Activated CD4-positive, alpha-beta T cell treated with anti-CD3 and anti-CD28 coated beads, Interleukin-2, Interleukin-6, amounts not matched to agents 100 ng/mL and 50 ng/mL, durations not matched to agents 16 hours and 8 hours (primary cell): ENCODE measurements at regions not wholly inside any gene's neighbourhood (a gene's known extent, or its start where the extent isn't known, plus 50 kb on each side); places are given as distances from the start of the nearest gene placed in this dataset.
"Not testable (repeated sequence)": the region's sequence is repeated elsewhere in the genome, so short reads cannot be mapped to it uniquely, and the experiment has no call there.

ENCODE experiments used
- DNase-seq: peaks from one replicate; pipeline ENCODE4 v3.0.0-alpha.2; 2020

- no peak for DNase-seq
These were observed 80.0 kb downstream of the SHOX2 start for GRCh38 chr3:158026236-158026635.

DNA sequence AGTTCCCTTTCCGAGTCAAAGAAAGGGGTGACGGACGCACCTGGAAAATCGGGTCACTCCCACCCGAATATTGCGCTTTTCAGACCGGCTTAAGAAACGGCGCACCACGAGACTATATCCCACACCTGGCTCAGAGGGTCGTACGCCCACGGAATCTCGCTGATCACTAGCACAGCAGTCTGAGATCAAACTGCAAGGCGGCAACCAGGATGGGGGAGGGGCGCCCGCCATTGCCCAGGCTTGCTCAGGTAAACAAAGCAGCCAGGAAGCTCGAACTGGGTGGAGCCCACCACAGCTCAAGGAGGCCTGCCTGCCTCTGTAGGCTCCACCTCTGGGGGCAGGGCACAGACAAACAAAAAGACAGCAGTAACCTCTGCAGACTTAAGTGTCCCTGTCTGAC lies 86.3 kb downstream of the SHOX2 start:
- DNase-seq: not testable (repeated sequence)

DNA sequence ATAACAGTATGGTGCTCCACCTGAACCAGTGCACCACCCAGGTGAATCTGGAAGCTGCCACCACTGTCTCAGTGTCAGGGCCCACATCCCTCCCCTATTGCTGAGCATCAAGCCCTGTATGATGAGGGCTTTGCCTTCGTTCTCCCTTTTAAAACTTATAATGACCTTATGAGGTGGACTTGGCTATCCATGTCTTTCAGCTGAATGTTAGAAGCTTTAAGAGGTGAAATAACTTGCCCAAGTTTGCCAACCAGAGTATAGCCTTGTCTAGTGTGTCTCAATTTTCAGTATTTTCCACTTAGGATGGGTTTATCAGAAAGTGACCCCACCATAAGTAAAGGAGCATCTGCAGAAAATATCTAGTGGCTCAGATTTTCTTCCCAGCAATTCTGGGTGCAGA lies 87.8 kb downstream of the SHOX2 start:
- DNase-seq: no peak

- no peak for DNase-seq
These were observed 93.3 kb downstream of the SHOX2 start for GRCh38 chr3:158012901-158013300.

DNA sequence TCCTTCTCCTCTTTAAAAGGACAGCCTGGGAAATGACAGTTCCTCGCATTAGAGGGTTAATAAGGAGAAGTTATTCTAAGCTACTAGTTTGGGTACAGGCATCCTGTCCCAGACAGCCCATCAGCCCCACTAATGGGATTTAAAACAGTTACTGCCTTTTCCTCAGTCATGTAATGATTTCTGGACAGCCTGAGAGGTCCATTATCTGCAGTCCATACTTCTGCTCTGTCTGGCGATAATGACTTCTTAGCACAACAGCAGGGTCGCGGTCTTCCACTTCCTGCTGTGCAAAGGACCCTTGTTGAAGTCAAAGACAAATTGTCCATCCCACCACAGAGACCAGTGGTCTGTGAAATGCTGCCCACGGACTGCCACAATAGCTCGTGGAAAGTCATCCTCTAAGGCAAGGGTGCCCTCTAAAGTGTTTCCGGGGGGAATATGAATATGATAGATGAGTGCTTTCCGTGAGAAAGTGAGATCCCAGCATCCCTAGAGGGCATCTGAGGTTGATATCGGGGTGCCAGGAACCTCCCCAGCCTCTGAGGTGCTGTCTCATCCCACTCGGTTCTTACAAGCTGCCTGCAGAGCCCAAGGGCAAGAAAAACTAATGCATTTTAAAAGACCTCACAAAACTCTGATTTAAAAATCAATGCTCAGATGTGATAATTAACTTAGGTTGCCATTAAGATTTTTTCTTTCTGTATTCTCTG lies 100.7 kb downstream of the SHOX2 start:
- DNase-seq: no peak

GRCh38 chr3:157999246-157999645 lies 107.0 kb downstream of the SHOX2 start:
- DNase-seq: no peak

GRCh38 chr3:157982359-157982758 lies 123.9 kb downstream of the SHOX2 start:
- DNase-seq: no peak

DNA sequence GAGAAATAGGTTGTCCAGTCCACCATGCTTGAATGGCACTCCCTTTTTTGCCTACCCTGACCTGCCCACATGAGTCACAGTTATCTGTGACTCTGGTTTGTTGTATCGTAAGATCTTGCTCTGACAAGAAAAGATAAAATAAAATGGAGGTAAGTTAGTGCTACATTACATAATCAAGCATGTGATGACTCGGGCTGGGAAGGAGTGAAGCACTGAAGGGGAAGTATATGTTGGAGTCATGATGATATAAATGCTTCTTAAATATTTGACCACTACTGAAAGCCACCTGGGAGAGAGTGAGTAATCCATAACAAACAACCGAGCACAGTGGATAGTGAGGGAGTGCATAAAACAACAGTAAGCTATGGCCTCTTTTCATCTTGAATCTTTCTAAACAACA lies 124.4 kb downstream of the SHOX2 start:
- DNase-seq: no peak

DNA sequence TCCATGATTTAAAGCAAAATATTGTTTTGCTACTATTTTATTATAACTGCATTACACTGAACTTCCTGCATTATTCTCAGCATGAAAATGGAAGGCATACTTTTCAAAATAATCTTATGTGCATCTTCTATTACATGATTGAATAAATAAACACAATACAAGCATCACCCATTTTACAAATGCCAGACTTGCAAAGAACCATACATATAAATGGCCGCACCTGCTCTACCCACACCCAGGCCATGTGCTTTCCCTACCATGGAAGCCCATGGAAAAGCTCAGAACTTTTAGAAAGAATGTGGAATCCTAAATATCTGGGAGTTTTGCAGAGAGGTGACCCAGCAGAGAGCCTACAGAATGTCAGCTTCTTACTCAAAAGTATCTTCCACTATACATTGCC lies 127.2 kb downstream of the SHOX2 start:
- no peak for DNase-seq

GRCh38 chr3:157961665-157962064 lies 144.6 kb downstream of the SHOX2 start:
- DNase-seq: no peak

DNA sequence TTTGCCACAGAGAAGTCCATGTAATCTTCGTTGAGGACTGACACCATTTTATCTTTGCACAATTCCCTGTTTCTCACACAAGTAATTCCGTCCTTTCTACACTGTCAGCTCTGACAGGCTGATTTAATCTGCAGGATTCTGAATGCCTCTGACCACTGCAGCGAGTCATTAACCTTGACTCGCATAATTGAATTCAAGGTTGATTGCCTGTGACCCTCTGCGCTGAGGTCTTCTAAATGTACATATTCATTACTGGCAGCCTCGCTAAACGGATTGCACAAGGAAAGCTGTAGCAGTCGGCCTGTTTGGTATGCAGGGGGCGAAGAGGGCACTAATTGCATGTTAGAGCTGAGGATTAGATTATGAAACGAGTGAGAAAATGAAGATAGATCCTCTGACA lies 147.8 kb downstream of the SHOX2 start:
- no peak for DNase-seq

- DNase-seq: no peak
These were observed 149.4 kb downstream of the SHOX2 start for GRCh38 chr3:157956850-157957249.

DNA sequence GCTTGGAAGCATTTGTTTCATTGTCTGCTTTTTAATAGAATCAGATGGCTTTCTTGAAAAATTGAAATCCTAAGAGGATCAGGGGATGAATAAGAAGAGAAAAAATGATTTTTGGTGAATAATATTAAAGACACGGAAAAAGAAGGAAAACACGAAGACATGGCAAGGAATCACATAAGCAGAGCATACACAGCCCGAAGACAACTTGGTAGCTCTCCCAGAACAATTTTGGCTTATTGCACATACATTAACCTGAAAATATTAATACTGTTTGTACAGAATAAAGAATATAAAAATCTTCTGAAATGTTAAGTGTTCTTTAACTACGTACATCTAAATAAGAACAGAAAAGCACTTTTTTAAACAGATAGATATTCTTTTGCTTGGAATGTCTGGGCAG lies 150.0 kb downstream of the SHOX2 start:
- no peak for DNase-seq

GRCh38 chr3:157953565-157953964 lies 152.7 kb downstream of the SHOX2 start:
- DNase-seq: no peak

DNA sequence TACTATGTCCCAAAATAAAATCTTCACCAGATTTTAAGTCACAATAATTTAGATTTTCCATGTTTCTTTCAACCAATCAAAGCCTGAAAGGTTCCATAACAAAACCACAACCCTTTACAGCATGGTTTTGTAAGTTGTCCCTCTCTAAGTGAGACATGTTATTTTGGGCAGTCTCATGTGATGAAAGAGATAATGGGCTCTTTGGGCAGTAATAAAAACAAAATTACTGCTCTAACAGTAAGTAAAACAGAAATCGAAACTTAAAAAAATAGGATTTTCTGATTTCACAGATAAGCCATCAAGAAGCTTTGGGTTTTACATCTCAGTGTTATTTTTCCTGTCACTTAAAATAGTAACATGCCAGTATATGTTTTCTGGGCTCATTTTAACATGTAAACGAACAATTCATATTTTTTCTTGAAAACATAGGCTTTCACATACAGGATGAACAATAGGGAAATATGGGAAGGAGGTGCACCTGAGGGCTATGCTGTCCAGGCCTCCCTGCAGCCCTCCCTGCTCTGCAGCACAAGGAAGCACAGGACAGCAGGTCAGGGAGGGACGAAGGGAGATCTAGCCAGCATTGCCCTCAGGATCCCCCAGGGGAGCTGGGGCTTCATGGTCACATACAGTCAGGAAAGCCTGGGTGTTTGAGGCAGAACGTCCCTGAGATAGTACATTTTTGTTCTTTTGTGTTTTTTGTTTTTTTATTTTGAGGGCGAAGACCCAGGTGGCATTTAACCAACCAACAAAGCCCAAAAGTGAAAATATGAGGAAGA lies 157.4 kb downstream of the SHOX2 start:
- no peak for DNase-seq

- no peak for DNase-seq
These were observed 167.1 kb downstream of the SHOX2 start for GRCh38 chr3:157939166-157939565.

- DNase-seq: no peak
These were observed 168.0 kb downstream of the SHOX2 start for GRCh38 chr3:157938154-157938779.

GRCh38 chr3:157931517-157931916 lies 174.7 kb downstream of the SHOX2 start:
- DNase-seq: no peak

GRCh38 chr3:157930000-157930780 lies 176.0 kb downstream of the SHOX2 start:
- no peak for DNase-seq

GRCh38 chr3:157926822-157927221 lies 179.4 kb downstream of the SHOX2 start:
- DNase-seq: no peak

DNA sequence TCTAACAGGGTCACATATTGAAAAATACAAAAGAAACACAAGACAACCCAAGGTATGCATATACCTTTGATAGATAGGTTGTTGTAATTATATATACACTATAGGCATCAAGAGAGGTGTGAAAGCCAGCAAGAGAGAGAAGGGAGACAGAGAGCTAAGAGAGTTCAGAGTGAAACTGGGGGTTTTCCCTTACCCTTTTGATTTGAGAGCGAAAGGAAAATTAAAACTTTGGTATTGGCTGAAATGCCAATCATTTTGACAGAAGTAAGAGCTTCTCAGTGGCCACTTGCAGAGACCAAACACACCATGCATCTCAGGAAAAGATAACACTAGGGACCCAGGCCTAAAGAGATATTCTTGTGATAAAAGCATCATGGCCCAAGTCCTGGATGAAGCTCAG lies 183.6 kb downstream of the SHOX2 start:
- no peak for DNase-seq

DNA sequence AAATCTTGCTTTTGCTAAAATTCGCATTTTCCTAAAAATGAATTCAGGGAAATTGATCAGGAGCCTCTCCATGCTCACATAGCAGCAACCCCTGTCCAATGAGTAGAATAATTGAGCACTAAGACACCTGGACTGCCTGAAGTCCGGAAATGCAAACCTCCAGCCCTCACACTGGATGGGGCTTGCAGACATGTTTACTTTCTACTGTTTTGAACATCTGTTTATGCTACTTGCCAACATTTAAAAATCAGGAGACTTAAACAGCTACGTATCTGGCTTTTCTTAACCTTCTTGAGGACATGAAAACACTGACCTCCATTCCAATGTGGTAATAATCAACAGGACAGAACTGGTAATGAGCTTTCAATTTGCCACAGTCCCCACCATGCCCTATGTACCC lies 184.4 kb downstream of the SHOX2 start:
- DNase-seq: no peak
